ENCODE measurements at regions not wholly inside any gene's neighbourhood (a gene's known extent, or its start where the extent isn't known, plus 50 kb on each side); places are given as distances from the start of the nearest gene placed in this dataset.

GRCh38 chr2:33804155-33804554, 205.1 kb upstream of the FAM98A start:
- Mint-ChIP-seq H3K9me3 (ENCODE audit: unreplicated experiment) (no peaks in the 10 kb centered on the region), H3K4me3 (ENCODE audit: unreplicated experiment) (no peak overlapping the region)
- DNase-seq (ENCODE audit: low spot score), result no peak

GRCh38 chr2:33796511-33796910, 197.4 kb upstream of the FAM98A start:
- H3K36me3 Mint-ChIP-seq (ENCODE audit: low read depth, unreplicated experiment), result peaks cover 3% of the 10 kb centered on the region
- H3K27me3 Mint-ChIP-seq (ENCODE audit: unreplicated experiment), result no peaks in the 10 kb centered on the region
- H3K4me3 Mint-ChIP-seq (ENCODE audit: unreplicated experiment), result no peak overlapping the region
- TF ChIP-seq CTCF (IDR thresholded peaks at IDR 0.05; ENCODE audit: unreplicated experiment), result no peak
- DNase-seq (ENCODE audit: low spot score), result no peak
- no peak overlapping the region for H3K27ac Mint-ChIP-seq (ENCODE audit: unreplicated experiment)
- H3K4me1 Mint-ChIP-seq (ENCODE audit: unreplicated experiment), result no peaks in the 10 kb centered on the region
- H3K9me3 Mint-ChIP-seq (ENCODE audit: unreplicated experiment), result no peaks in the 10 kb centered on the region

More at GRCh38 chr2:33804155-33804554, 205.1 kb upstream of the FAM98A start:
- no peaks in the 10 kb centered on the region for H3K4me1 Mint-ChIP-seq (ENCODE audit: unreplicated experiment)
- H3K27me3 Mint-ChIP-seq (ENCODE audit: unreplicated experiment), result no peaks in the 10 kb centered on the region
- no peak overlapping the region for H3K27ac Mint-ChIP-seq (ENCODE audit: unreplicated experiment)
- TF ChIP-seq CTCF (IDR thresholded peaks at IDR 0.05; ENCODE audit: unreplicated experiment), result no peak
- no peaks in the 10 kb centered on the region for H3K36me3 Mint-ChIP-seq (ENCODE audit: low read depth, unreplicated experiment)

- Mint-ChIP-seq H3K27me3 (ENCODE audit: unreplicated experiment) (no peaks in the 10 kb centered on the region), H3K36me3 (ENCODE audit: low read depth, unreplicated experiment) (peaks cover 3% of the 10 kb centered on the region), H3K9me3 (ENCODE audit: unreplicated experiment) (no peaks in the 10 kb centered on the region), H3K27ac (ENCODE audit: unreplicated experiment) (no peak overlapping the region), H3K4me1 (ENCODE audit: unreplicated experiment) (no peaks in the 10 kb centered on the region), H3K4me3 (ENCODE audit: unreplicated experiment) (no peak overlapping the region)
- DNase-seq (ENCODE audit: low spot score), result no peak
- TF ChIP-seq CTCF (IDR thresholded peaks at IDR 0.05; ENCODE audit: unreplicated experiment), result no peak
Measured at GRCh38 chr2:33791625-33792024, 192.5 kb upstream of the FAM98A start.

- peaks cover 3% of the 10 kb centered on the region for H3K36me3 Mint-ChIP-seq (ENCODE audit: low read depth, unreplicated experiment)
- H3K4me3 Mint-ChIP-seq (ENCODE audit: unreplicated experiment), result no peak overlapping the region
Measured at GRCh38 chr2:33788044-33788443, 188.9 kb upstream of the FAM98A start.

GRCh38 chr2:33786881-33787280, 187.8 kb upstream of the FAM98A start:
- Mint-ChIP-seq H3K27me3 (ENCODE audit: unreplicated experiment) (no peaks in the 10 kb centered on the region), H3K36me3 (ENCODE audit: low read depth, unreplicated experiment) (no peaks in the 10 kb centered on the region), H3K4me3 (ENCODE audit: unreplicated experiment) (no peak overlapping the region), H3K4me1 (ENCODE audit: unreplicated experiment) (peaks cover 6% of the 10 kb centered on the region), H3K27ac (ENCODE audit: unreplicated experiment) (no peak overlapping the region), H3K9me3 (ENCODE audit: unreplicated experiment) (no peaks in the 10 kb centered on the region)
- no peak for TF ChIP-seq CTCF (IDR thresholded peaks at IDR 0.05; ENCODE audit: unreplicated experiment)
- no peak for DNase-seq (ENCODE audit: low spot score)

More at GRCh38 chr2:33788044-33788443, 188.9 kb upstream of the FAM98A start:
- Mint-ChIP-seq H3K4me1 (ENCODE audit: unreplicated experiment) (peaks cover 6% of the 10 kb centered on the region), H3K27me3 (ENCODE audit: unreplicated experiment) (no peaks in the 10 kb centered on the region), H3K27ac (ENCODE audit: unreplicated experiment) (no peak overlapping the region), H3K9me3 (ENCODE audit: unreplicated experiment) (no peaks in the 10 kb centered on the region)
- DNase-seq (ENCODE audit: low spot score), result no peak
- TF ChIP-seq CTCF (IDR thresholded peaks at IDR 0.05; ENCODE audit: unreplicated experiment), result no peak
